HG03039 (cell line): ENCODE measurements at regions not wholly inside any gene's neighbourhood (a gene's known extent, or its start where the extent isn't known, plus 50 kb on each side); places are given as distances from the start of the nearest gene placed in this dataset.

Experiments used
- ATAC-seq: cut with Tn5 transposase; IDR thresholded peaks from one replicate; pipeline ENCODE4 v1.9.1; 2021; ENCODE audit warnings: mild to moderate bottlenecking, moderate library complexity; ENCODE audit not compliant: unreplicated experiment

DNA sequence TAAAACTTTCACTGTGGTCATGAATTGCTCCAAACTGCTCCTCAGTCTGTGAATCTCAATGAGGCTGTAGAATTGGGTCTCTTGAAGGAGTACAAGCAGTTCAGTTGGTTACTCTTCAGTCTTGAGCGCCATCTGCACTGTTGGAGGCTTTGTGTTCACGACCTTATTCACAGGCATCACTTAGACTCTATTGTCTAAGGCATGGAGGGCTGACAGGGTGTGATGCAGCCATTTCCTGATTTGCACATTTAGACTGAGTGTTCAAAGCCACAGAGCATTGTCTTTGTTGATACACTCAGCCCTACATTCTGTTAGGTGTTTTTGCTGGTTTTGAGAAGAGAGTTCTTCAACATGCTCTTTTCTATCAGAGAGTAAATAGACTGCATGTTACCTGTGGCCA lies 355.9 kb upstream of the RIOK2 start:
- no peak for ATAC-seq

DNA sequence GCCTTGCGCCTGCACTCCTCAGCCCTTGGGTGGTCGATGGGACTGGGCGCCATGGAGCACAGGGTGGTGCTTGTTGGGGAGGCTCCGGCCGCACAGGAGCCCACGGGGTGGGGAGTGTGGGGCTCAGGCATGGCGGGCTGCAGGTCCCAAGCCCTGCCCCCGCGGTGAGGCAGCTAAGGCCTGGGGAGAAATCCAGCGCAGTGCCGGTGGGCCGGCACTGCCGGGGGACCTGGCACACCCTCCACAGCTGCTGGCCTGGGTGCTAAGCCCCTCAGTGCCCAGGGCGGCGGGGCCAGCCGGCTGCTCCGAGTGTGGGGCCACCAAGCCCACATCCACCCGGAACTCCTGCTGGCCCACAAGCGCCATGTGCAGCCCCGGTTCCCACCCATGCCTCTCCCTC lies 358.8 kb upstream of the RIOK2 start:
- no peak for ATAC-seq

DNA sequence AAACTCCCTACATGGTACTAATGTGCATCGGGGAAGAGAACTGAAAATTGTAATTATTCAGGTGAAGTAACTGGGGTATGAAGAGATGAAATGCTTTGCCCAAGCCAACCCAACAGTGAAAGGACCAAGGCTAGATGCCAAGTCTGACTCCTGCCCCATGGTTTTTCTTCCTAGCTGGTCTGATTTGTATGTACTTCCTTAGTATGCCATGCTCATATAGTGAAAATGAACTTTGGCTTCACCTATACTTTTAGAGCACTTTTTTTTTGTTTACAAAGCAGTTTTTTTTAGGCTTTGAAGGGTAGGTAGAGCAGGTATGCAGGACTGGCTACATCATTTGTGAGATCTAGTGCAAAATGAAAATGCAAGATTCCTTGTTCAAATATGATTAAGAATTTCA lies 359.4 kb upstream of the RIOK2 start:
- no peak for ATAC-seq

DNA sequence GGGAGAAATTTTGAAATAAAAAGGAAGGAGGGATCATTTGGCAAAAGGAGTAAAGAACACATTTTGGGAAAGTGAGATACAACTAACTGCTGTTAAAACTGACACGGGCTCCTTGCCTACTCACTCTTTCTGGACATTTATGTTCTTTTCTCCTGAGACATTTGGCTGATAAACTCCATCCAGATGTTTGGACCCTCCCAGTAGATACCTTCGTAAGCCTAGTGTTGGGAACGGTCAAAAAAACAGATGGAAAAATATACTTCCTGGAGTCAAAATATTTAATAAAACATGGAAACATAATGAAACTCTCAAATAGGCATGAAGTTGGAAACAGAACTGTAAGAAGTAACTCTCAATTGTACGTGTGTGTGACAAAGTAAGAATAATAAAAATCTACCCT lies 360.1 kb upstream of the RIOK2 start:
- ATAC-seq = no peak

DNA sequence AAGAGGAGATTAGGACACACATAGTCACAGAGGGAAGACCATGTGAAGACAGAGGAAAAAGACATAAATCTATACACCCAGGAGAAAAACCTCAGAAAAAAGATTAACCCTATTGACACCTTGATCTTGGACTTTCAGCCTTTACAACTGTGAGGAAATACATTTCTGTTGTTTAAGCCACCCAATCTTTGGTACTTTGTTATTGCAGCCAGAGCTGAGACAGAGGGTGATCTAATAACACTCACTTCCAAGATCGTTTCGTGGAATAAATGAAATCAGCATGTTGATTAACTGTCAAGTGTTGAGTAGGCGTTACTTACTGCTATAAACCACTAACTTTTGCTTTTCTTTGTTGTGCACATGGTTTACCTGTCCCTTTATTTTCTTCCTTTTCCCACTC lies 361.2 kb upstream of the RIOK2 start:
- ATAC-seq = no peak

DNA sequence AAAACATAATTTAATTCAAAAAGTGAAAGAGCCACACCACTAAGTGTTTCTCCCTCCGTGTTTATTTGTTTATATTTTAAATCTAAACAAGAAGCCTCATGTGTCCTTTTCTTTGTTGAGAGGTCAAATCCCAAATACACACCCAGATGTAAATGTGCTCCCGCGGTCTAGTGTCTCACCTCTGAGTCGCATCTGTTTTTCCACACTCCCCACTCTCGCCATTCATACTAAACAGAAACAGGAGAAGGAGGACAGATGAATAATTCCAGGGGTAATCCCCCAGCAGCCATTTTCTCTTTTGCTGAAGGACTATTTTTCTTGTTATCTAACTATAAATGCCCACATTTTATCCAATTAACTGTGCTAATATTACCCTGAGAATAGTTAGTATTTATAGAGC lies 361.6 kb upstream of the RIOK2 start:
- no peak for ATAC-seq

DNA sequence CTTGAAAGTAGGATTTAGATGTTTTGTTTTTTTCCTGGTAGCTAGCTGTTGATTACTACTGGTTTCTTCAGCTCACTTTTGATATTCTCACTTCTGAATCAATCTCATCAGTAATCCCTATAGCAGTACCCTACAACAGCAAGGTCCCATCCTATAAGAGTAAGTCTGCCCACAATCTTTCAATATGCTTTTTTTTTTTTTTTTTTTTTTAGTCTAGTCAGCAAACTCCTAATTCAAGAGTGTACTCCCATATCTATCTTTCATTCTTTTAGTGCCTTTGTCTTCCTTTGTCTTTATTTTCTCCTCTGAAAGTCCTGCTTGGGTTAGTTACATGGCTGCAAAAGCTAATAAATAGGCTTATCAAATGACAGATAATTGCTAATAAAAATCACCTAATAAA lies 362.4 kb upstream of the RIOK2 start:
- ATAC-seq = no peak

DNA sequence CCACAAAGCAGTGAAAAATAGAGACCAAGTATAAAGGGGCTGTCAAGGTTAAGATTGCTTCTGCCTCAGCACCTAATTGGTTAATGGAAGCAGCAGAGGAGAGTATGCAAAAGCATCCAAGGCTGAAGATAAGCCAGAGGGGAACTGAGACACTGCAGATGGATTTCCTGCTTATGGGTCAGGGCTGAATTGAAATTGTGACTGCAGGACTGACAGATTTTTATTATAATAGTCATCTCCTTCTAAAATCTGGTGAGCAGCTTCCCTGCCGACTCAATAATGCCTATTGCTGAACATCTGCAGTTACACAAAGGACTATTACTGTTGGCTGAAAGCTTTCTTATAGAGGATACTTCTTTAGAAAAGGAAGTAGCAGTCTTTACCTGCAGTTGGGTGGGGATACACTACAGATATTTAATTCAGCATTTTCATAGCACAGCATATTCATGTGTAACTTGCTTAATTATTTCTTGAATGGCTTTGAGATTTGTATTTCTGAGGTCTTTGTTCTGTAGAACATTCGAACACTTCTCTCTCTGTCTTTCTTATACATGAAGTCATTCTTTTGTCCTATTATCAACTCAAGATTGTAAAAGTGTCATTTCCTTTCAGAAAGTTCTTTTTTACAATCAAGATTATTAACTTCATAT lies 363.0 kb upstream of the RIOK2 start:
- no peak for ATAC-seq

DNA sequence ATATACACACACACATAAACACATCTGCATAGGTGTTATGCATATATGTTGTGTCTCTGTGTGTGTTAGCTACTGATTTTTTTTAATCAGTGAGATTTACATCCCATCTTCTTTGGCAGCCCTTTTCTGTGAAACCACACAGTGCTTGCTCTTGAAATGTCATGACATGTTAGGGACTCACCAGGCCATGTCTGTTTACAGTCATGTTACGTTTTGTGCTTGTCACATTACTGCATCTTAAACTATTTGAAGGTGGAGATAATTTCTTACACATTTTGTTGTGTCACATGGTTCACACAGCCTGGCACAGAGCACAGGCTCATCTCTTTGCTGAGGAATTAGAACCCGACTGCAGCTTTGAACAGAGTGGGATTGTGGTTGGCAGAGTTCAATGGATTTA lies 364.4 kb upstream of the RIOK2 start:
- ATAC-seq = no peak

DNA sequence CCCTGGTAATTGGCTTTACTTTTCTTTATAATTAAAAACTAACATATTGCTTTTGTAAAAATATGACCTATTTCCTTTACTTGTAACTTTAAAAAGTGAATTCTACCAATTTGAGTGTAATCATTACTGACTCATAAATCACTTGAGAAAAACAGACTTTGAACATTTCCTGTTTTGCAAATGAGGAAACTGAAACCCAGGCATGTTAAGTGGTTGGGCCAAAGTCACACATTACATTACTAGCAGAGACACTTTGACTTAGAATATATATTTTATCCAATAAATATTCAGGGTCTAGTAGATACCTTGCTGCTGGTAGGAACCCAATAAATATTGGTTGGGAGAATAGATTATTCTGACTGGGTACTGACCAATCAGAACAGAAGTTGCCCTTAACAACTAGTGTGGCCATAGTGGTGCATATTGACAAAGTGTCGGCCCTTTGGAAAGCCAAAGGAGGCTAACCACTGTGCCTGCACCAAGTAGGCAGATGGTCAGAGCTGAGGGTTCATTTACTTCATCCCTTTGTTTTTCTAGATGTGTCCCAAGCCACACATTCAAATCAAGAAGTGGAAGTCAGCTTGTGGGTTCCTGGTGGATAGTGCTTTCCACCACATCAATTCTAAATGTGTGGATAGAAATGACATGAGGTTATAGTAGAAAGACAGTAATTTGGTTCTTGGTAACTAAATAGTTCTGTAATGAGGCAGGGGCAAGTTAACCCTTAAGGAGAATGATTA lies 365.1 kb upstream of the RIOK2 start:
- peak; percentile 79 for ATAC-seq

DNA sequence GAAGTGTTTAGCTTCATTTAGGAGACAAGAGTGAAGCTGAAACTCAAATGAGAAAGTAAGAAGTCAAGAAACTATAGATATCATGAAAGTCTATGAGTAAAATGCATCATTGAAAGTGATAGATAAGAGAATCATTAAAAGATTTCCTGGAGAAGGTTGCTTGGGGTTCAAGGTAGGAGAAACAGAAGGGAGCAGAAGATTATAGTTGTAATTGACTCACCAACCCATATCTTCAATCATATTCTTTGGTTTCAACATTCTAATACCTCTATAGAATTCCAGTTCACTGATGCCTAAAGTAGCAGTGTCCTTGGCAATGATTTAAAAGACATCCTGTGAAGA lies 365.7 kb upstream of the RIOK2 start:
- ATAC-seq = no peak

DNA sequence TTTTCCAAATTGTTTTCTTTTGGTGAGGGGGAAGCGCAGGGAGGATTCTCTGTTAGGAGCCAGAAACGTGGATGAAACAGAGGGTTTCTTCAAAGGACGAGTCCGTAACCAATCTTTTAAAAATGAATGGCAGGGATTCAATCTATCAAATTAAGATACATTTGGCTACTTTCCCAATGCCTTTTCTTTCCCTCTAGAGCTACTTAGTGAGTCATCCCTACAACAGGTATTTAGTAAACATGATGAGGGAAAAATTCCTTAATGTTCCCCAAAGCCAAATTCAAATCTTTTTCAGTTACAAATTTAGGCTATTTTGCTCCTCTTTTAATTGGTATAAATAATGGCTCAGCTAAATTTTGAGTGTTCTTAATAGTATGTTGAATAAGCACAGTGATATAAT lies 366.4 kb upstream of the RIOK2 start:
- ATAC-seq = no peak

DNA sequence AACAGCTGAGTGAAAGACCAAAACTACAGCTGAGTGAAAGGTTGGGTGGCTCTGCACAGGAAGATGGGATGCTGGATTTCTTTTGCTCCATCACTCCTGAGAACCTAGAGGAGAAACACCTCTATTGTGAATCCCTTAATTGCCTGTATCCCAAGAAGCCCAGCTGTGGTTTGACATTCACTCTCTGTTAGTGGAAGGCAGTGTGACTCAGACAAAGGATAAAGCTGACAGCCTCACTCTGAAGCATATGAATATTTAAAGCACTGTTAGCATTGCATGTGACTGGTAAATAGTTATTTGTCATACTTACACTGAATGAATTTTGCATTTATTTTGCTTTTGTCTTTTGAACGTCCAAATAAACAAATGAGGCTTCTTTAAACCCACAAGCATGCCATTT lies 367.1 kb upstream of the RIOK2 start:
- ATAC-seq = no peak

DNA sequence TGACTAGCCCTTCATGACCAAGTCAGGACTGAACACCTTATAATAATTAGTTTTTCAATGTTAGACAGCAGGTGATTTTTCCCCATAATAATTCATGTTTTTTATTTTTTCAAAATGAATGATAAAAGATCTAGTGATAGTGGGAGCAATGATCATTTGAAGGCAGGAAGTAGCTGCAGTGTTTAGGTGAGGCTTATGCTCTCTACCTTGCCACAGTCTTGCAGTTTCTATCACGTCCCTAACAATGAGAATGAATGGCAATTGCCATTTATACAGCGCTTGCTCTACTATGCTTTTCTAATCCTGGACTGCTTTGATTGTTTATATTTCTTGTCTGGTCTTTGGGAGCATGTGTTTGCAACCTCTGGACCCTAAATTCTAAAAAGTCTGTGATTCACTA lies 367.8 kb upstream of the RIOK2 start:
- no peak for ATAC-seq

DNA sequence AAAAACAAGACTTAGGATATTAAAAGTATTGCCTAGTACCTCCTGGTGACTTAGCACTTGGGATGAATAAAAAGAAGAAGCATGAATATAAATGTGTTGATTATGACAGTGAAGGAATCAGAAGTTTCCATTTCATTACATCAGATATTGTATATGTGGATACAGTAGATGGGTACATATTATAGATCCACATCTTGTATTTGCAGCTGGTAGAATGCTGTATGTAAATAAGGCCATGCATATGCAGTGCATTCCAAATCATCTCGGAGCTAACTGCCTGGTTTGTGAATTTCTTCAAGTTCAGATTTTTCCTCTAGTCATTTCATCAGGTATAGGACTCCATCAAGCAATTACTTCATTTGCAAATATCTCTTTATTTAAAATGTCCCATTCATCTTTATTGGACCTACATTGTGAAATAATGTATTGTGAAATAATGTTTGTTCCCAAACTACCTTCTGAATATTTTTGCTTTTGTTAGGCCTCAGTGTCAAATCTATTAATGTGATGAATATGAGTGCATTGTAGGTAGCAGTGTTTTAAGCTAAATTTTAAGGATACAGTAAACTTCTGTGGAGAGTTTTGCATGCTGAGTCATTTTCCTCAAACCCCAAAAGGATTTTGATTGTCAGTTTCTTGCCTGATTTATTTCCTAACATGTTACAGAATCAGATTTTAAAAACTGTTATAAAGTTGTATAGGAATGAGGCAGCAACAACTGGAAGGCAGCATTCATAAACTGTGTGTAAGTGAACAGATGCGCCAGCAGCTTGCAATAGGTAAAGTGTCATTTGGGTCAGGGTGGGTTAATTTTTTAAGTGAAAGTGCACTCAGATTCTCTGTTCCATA lies 370.8 kb upstream of the RIOK2 start:
- ATAC-seq = no peak

DNA sequence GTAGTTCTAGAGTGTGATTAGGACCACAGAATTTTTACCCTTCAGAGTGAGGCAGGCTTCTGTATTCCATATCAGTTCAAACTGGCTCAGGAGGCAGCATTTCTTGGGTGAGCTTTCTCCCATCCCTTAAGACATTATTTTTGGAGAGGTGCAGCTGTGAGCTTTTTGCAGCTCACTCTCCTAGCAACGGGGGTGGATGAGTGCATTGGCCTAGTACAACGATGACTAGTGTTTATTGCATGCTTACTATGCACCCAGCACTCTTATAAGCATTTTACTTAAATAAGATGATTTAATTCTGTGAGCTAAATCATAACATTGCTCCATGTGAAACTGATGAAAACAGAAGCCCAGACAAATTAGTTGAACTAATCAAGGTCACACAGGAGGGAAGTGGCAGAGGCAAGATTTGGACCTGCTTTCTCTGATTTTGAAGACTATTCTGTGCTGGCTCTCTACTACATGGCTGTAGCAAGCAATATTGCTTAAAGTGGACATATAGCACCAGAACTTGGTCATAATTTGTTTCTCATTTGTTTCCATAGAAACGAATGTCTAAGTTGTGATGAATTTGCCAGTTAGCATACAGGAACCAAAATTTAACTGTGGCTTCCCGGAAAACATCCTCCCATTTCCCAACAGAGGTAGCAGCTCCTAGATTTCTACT lies 372.1 kb upstream of the RIOK2 start:
- no peak for ATAC-seq

DNA sequence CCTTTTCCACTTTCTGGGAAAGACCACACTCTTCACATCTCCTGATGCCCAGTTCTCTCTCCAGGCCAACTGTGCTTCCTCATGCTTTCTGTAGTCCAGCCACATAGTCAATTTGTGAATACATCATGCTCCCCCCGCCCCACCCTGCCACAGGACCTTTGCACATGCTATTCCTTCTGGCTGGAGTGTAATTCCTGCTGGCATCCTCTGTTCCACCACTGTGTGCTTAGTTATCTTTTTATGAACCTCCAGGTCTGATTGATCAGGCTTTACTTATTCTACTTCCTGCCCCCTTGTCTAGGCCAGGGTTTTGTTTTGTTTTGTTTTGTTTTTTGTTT lies 372.6 kb upstream of the RIOK2 start:
- no peak for ATAC-seq

DNA sequence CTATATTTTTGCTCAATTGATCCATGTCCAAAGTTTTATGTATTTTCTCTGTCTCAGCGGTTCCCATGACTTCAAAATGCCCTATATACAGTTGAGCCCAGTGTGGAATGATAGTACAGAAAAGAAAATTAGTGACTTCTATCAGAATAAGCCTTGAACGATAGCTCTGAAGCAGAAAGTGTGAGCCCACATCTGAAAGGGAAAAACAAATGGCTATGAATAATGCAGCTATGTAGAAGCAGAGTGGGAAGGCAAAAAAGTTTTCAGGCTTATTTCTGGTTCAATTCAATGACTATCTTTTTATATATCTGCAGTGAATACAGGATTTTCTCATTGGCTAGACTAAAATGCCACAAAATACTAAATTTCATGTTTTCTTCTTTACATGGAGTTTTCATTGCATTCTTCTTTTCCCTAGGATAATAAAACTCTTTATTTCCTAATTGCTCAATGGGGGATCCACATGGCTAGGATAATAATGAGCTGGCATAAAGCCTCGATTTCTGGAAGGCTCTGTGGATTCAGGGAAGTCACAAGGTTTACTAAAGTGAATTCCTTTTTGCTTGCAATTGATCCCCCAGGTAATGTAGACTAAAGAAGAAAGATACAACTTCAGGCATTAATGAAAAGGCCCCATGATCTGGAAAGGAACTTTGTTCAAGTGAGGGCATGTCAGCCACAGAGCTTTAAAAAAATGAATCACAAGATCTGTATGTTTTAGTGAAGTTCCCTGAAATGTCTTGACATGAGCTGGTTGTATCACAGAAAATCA lies 377.0 kb upstream of the RIOK2 start:
- ATAC-seq = no peak

DNA sequence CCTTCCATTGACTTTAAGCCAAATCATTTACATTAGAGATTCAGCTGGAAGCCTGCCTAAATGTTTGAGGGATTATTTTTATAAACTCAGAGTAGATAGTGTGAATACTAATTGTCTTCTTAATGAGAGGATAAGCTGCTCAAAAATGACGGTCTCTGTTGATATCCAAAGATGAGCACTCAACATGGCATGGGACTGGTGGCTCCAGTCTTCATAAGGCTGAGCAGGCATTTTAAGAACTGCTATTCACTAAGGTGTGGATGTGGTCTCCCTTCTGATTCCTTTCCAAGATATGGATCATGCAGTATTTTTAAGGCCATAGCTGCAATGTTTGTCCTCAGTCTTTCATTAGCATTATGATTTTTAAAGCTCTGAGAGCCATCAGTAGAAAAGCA lies 377.5 kb upstream of the RIOK2 start:
- ATAC-seq = no peak

DNA sequence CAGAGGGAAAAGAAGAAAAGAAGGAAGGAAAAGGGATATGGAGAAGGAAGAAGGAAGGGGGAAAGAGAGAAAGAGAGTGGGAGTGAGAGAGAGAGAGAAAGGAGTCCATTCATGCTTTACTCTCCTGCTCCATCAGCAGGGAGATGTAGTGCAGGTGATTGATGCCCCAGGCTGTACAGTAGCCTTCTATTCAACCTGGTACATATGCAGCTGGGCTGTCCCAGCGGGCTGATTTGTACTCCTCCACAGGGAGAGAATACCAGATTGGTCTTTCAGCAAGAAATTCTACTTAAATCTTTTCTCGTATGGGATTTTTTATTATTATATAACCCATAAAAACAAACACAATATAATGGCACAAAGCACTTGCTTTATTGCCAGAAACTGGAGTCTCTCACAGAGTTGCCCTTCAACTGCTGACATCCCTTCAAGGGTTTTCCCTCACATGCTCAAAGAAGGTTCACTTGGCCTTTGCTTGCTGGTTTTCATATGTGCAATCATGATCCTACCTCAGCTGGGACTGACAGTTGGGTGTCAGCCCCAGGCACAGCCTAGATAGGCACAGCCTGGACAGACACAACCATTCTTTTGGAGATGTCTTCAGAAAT lies 380.1 kb upstream of the RIOK2 start:
- ATAC-seq = no peak

DNA sequence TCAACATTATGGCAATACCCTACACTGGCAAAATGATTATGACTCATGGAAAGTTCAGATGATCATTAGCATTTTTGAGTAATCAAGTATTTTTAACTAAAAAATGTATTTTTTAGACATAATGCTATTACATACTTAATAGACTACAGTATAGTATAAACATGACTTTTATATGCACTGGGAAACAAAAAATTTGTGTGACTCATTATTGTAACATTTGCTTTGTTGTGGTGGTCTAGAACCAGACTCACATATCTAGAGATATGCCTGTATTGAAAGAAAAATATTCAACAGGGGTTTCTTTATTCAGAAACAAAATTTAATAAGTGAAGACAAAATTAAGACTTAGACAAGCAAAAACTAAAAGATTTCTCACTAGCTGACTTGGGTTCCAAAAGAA lies 385.3 kb upstream of the RIOK2 start:
- ATAC-seq = no peak
